ENCODE measurements at regions not wholly inside any gene's neighbourhood (a gene's known extent, or its start where the extent isn't known, plus 50 kb on each side); places are given as distances from the start of the nearest gene placed in this dataset.

DNA sequence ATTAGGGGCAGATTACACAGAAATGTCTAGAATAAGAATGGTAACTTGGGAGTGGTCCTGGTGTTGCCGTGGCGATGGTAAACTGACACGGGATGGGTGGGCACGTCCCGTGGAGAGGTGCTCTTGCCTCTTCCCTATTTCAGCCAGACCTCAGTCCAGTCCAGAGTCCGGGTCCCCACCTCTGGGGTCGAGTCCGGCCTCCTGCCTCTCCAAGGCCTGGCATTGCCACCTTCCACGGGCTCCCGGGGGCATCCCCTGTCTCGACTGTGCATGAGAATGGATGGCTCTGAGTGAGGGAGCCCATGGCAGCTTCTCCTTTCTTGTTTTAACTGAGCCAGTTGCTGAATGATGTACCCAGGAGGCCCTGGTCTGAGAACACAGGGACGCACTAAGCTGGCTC lies 142.3 kb downstream of the SOX1 start:
- POLR2A ChIA-PET, result no interaction called here
- no peaks in the 10 kb centered on the region for H3K4me1 ChIP-seq (ENCODE audit: control insufficient read depth, extremely low read depth, insufficient read depth, low read length)
- TF ChIP-seq POLR2A (IDR thresholded peaks at IDR 0.05; ENCODE audit: low read depth, low read length) (no peak), GATA2 (IDR thresholded peaks at IDR 0.05; ENCODE audit: insufficient read depth, insufficient read length, low read depth, low read length) (no peak), JUN (IDR thresholded peaks at IDR 0.05; ENCODE audit: borderline replicate concordance, insufficient read depth, insufficient read length, low read depth) (no peak), POLR2AphosphoS5 (IDR thresholded peaks at IDR 0.05; ENCODE audit: insufficient read depth, low read depth, low read length) (no peak), MYC (IDR thresholded peaks at IDR 0.05; ENCODE audit: low read depth, low read length) (no peak), FOS (IDR thresholded peaks at IDR 0.05; ENCODE audit: borderline replicate concordance, insufficient read depth, low read length) (no peak), EZH2 (IDR thresholded peaks at IDR 0.05; ENCODE audit: borderline replicate concordance, low read depth, low read length, severe bottlenecking) (no peak)
- TF ChIP-seq, protein P1, sequence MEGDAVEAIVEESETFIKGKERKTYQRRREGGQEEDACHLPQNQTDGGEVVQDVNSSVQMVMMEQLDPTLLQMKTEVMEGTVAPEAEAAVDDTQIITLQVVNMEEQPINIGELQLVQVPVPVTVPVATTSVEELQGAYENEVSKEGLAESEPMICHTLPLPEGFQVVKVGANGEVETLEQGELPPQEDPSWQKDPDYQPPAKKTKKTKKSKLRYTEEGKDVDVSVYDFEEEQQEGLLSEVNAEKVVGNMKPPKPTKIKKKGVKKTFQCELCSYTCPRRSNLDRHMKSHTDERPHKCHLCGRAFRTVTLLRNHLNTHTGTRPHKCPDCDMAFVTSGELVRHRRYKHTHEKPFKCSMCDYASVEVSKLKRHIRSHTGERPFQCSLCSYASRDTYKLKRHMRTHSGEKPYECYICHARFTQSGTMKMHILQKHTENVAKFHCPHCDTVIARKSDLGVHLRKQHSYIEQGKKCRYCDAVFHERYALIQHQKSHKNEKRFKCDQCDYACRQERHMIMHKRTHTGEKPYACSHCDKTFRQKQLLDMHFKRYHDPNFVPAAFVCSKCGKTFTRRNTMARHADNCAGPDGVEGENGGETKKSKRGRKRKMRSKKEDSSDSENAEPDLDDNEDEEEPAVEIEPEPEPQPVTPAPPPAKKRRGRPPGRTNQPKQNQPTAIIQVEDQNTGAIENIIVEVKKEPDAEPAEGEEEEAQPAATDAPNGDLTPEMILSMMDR (IDR thresholded peaks at IDR 0.05; ENCODE audit: extremely low read depth in 1 of 2, insufficient read depth in 1 of 2, low read depth in 1 of 2, low read length in 2 of 2), result no peak
- TF ChIP-seq, protein P2, sequence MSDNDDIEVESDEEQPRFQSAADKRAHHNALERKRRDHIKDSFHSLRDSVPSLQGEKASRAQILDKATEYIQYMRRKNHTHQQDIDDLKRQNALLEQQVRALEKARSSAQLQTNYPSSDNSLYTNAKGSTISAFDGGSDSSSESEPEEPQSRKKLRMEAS (IDR thresholded peaks at IDR 0.05; ENCODE audit: insufficient read depth, insufficient read length), result no peak
- no peaks in the 10 kb centered on the region for H3K9me1 ChIP-seq (replicated peaks; ENCODE audit: control insufficient read depth, extremely low read depth, insufficient read depth, low read length)
- intact Hi-C loops (cut with micrococcal nuclease) (no loop called here), dilution Hi-C loops (cut with MboI; ENCODE audit: extremely low pct_ligation_motif_present, low sequenced_read_pairs) (no loop called here)
- BruUV-seq (replicated peaks), result no TSS peak
- CTCF ChIA-PET, result no interaction called here
- H3K9me3 ChIP-seq (replicated peaks; ENCODE audit: control insufficient read depth, insufficient read depth, low read length), result no peaks in the 10 kb centered on the region
- no peak overlapping the region for H2AFZ ChIP-seq (ENCODE audit: low read depth, low read length)
- no peaks in the 10 kb centered on the region for H4K20me1 ChIP-seq (replicated peaks; ENCODE audit: control insufficient read depth, extremely low read depth, insufficient read depth, low read length)
- H3K4me2 ChIP-seq (ENCODE audit: insufficient read depth, low read length), result no peak overlapping the region
- no peaks in the 10 kb centered on the region for H3K79me2 ChIP-seq (ENCODE audit: control insufficient read depth, insufficient read depth, low read length)
- no peaks in the 10 kb centered on the region for H3K27me3 ChIP-seq (ENCODE audit: control insufficient read depth in 2 of 2, insufficient read depth in 2 of 2, low read length in 2 of 2)
- no peak for DNase-seq (ENCODE audit: low read depth, low spot score)
- no peak overlapping the region for H3K27ac ChIP-seq (ENCODE audit: insufficient read depth, low read depth, low read length)
- FAIRE-seq, result no peak
- no peak overlapping the region for H3K9ac ChIP-seq (replicated peaks; ENCODE audit: extremely low read depth, insufficient read depth, low read length)
- H3K36me3 ChIP-seq (ENCODE audit: control insufficient read depth in 2 of 2, extremely low read depth in 1 of 2, insufficient read depth in 2 of 2, low read length in 2 of 2), result no peaks in the 10 kb centered on the region
- H3K4me3 ChIP-seq (replicated peaks in 1 of 3; ENCODE audit: insufficient read depth in 1 of 3, low read depth in 1 of 3, low read length in 3 of 3), result no peak overlapping the region
